ENCODE measurements at regions not wholly inside any gene's neighbourhood (a gene's known extent, or its start where the extent isn't known, plus 50 kb on each side); places are given as distances from the start of the nearest gene placed in this dataset.
"Not testable (repeated sequence)": the region's sequence is repeated elsewhere in the genome, so short reads cannot be mapped to it uniquely, and the experiment has no call there.

DNA sequence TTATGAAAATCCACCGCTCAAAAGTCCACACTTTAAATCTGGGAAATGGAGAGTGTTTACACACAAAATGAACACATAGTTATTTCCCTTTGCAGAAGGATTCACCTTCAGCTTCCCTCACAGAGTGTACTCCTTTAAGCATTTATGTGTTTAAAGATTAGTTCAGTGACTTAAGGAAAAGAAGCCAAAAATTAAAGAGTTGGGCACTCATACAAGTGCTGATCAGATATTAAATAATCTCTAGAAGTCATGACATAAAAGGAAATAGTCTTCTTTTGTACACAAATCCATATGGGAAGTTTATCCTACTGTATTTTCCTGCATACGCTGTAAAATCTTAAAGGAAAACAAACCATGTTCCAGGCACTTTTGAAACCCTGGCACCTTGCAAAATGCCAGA lies 174.2 kb downstream of the LNPK start:
- no peak for DNase-seq

- DNase-seq, result no peak
Measured at GRCh38 chr2:175824243-175824642, 177.8 kb downstream of the LNPK start.

GRCh38 chr2:175823707-175824073 lies 178.4 kb downstream of the LNPK start:
- no peak for DNase-seq

GRCh38 chr2:175823002-175823706 lies 178.9 kb downstream of the LNPK start:
- no peak for DNase-seq

DNA sequence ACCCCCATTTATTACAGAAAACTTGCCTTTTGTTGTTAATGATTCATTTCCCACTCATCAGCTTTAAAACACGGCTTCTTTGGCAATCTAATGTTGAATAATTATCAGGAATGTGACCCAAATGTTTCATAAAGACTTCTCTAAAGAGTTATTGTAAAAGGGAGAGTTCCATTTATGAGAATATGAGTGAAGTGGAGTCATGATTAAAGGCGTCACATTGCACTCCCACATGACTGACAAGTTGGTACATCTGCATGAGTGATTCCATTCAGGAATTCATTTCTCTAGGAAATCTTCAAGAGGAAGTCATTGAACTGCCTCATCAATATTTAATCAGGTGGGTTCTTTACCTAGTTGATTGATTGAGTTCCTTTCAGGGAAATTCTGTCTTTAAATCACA lies 184.8 kb downstream of the LNPK start:
- no peak for DNase-seq

DNA sequence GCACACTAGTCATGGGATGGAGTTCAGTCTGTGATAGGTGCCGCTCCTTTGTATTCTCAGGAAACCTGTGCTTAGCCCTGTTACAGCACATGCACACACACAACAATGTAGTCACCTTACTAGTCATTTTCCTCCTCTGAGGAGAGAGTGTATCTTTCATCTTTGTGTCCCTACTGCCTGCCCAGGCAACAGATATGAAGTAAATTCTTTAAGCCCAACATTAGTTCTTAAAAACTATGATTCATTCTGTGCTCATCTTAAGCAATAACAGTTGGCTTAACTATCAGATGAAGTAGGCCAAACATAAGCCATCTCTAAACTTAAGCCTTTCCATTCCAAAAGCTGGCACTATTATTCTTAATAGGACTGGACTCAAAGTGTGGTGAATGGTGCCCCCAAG lies 186.5 kb downstream of the LNPK start:
- DNase-seq, result no peak

DNA sequence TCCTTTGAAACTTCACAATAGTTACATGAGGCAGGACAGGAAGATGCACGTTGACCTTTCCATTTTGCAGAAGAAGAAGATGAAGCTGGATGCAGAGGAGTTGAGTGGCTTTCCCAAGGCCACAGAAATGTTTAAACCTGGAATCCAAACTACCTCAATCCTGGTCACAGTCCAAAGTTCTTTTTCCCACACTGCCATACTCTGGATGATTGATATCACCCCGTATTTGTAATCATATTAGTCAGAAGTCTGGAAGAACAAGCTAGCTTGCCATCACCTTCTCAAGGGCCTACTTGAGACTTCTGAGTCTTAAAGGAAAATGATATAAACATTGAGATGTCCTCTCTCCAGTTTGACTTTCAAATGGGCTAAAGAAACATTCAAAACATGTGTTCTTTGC lies 190.1 kb downstream of the LNPK start:
- DNase-seq, result no peak

GRCh38 chr2:175808858-175809257 lies 193.2 kb downstream of the LNPK start:
- no peak for DNase-seq

DNA sequence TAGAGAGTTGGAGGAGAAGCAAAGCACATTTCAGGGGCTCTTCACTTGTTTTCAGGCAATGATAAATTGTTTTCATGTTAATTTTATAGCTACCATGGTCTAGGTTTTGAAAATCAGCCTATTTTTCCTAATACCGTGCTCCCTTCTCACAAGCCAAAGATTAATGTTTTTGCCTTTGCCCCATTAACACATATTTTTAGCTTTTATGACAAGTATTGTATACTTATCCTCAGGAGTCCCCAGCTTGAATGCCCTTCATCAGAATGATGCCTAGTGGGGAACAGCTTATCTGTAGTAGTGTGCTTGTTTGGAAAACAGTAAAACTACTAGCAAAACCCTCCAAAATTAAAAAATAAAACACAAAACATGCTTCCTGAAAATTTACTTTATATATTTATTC lies 194.0 kb downstream of the LNPK start:
- DNase-seq, result no peak

GRCh38 chr2:175807031-175807873 lies 194.8 kb downstream of the LNPK start:
- no peak for DNase-seq

DNA sequence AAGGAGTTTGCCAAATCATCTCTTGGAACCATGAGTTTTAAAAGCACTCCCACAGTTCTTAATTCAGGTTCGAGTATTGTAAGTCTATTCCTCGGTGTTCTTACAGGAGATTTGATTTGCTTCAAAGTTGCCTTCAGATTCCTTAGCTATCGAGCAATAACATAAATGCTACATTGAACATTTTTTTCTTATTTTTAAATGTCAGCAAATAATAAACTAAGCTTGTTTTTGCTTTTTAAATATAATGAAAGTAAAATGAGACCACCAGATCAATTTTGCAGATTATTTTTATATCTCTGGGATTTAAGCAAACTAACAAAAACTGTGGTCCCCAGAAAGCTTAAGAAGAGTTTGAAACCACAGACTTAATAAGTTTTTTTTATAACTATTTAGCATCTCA lies 195.5 kb downstream of the LNPK start:
- no peak for DNase-seq

- no peak for DNase-seq
Measured at GRCh38 chr2:175806125-175806490, 196.0 kb downstream of the LNPK start.

DNA sequence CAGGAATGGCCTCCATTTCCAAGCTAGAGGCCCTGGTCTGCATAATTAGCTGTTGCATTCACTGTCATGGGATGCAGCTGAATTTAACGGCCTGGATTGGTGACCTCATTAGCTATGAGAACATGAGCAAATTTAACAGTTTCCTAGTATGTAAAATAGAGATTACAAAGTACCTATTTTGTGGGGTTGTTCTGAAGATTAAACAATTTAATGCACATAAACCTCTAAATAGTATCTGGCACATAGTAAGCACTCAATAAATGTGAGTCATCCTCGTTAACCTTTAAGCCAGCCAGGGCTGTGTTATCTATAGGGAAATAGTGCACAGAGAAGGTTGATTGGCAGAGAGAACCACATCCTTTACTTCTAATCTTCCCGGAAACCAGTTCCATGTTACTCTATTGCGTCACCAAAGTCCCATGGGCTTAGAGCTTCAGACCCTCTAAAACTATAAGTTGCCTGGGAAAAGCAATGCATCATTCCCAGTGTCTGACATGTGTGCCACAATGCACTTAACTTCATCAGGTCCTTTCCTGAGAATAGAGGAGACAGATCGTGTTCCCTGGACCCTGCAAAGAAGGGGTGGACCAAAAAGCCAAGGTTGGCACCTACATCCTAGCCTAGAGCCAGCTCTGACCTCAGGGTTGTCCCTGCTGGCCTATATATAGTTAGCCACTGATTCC lies 196.5 kb downstream of the LNPK start:
- no peak for DNase-seq

DNA sequence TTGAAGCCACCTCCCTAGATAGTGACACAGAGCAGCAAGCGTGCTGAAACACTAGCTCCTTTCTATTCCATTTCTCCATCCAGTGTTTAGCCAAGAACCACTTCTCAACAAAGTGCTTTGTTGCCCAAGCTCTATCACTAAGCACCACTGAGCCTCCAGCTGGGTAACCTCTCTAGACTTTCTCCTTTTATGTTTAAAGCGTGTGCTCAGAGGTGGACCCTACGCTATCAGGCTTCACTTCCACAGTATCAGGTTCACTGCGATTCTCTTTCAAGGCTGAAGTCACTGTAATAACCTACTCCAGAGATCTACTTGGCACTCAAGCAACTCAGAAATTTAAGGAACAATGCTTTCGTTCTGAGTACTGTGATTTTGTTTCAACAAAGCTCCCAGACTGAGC lies 197.9 kb downstream of the LNPK start:
- DNase-seq, result no peak

GRCh38 chr2:175796422-175796821 lies 205.6 kb downstream of the LNPK start:
- DNase-seq, result not testable (repeated sequence)

DNA sequence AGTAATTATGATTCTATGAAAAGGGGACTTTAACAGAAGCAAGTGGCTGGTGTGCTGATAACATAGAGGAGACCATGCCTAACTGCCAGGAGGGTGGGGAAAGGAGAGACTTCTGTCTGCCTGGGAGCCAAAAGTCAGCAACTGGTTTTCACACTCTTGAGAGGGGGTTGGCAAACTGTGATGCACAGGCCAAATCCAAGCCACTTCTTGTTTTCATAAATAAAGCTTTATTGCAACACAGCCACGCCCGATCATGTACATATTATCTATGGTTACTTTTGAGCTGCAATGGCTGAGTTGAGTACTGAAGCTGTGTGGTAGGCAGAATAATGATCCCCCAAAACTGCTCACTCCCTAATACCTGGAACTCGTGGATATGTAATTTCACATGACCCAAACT lies 208.4 kb downstream of the LNPK start:
- no peak for DNase-seq

DNA sequence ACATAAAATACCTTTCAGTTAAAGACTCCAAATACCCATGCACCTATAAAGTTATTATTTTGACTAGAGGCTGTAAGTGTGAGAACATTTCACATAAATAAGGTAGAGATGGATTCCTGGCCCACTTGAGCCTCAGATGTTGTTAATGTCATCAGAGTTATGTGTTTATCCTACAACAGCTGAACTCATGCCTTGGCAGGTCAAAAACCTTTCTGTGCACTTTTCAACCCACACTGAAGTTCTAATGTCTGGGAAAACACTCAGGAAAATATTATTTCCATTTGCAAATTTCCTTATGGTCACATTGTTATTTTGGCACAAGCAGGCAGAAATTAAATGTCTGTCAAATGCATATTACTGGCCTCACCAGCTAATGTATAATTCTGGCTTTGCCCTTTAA lies 209.2 kb downstream of the LNPK start:
- DNase-seq, result no peak

GRCh38 chr2:175792199-175792598 lies 209.9 kb downstream of the LNPK start:
- DNase-seq, result no peak

DNA sequence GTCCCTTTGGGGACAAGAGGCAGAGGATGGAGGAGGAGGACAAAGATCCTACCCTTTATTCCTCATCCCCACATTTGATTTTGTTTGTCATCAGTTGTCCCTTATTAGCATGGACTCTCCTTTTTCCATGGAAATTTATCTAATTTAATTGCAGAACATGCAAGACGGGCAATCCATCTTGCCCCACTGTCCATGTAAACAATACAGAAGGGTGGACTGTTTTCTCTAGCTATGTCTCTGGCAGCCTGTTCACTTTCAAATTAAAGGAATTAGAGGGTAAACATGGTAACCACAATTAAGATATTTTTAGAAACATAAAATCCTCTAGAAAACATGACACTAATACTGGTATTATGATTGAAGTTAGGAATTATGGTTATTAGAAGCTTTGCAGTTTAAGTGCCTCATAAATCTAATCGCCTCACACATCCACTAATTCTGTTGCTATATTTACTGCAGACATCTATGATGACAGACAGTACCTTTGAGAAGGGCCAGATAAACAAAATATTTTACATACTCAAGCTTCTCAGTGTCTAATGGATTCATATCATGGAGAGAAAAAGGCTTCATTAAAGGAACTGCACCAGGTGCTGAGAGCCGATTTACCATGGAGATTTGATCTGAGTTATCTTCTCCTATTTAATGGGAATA lies 215.5 kb downstream of the LNPK start:
- no peak for DNase-seq

- not testable (repeated sequence) for DNase-seq
Measured at GRCh38 chr2:175777337-175777736, 224.7 kb downstream of the LNPK start.

- DNase-seq, result no peak
Measured at GRCh38 chr2:175769200-175769599, 232.9 kb downstream of the LNPK start.

GRCh38 chr2:175766880-175767279 lies 235.2 kb downstream of the LNPK start:
- DNase-seq, result no peak

DNA sequence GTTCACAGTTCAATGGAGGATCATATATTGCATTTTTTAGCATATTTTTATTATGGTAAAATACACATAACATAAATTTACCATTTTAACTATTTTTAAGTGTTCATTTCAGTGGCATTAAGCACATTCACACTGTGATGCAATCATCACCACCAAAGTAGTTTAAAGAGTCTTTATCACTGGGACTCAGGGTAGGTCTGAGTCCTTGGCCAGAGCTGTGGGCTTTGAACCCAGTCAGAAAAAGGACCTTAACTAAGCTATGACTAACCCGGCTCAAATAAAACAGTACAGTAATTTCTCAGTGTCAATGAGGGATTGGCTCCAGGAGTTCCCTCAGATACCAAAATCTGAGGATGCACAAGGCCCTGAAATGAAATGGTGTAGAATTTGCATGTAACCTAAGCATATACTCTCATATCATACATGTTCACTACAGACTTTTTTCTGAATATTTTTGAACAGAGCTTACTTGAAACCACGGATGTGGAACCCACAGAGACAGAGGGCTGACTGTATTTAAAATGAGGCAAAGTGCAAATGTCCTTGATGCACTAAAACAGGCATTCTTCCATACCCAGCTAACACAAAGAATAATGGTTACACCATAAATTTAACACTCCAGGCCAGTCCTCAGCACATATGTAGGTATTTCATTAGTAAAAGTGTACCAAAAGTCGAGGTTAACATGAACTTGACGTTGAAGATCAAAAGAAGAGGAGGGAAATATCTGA lies 246.2 kb downstream of the LNPK start:
- no peak for DNase-seq
